GM13977 (cell line): ENCODE measurements at regions not wholly inside any gene's neighbourhood (a gene's known extent, or its start where the extent isn't known, plus 50 kb on each side); places are given as distances from the start of the nearest gene placed in this dataset.

Experiments used
- DNase-seq: peaks from one replicate; pipeline ENCODE4 v3.0.0; 2012; ENCODE audit warnings: low spot score
- CTCF ChIP-seq: IDR thresholded peaks from 2 replicates; pipeline ENCODE4 v1.5.1; 2012; ENCODE audit warnings: mild to moderate bottlenecking, control low read depth; ENCODE audit not compliant: insufficient read depth; ENCODE audit errors: extremely low read depth, missing control alignments
- in situ Hi-C: fragments of 300-500 bp; cut with MboI; formaldehyde crosslinking; loops from one replicate; pipeline ENCODE4 v1.12.0; 2022; ENCODE audit warnings: low sequenced_read_pairs, low pct_unique_long_range_greater_than_20kb, mixed read lengths, inconsistent platforms; ENCODE audit not compliant: unreplicated experiment

GRCh38 chr20:12063106-12063684, 145.5 kb downstream of the BTBD3 start:
- in situ Hi-C loops: no loop called here
- TF ChIP-seq CTCF: no peak
- no peak for DNase-seq

- no peak for TF ChIP-seq CTCF
- in situ Hi-C loops: no loop called here
- DNase-seq: no peak
Measured at GRCh38 chr20:12064540-12064939, 146.8 kb downstream of the BTBD3 start.

DNA sequence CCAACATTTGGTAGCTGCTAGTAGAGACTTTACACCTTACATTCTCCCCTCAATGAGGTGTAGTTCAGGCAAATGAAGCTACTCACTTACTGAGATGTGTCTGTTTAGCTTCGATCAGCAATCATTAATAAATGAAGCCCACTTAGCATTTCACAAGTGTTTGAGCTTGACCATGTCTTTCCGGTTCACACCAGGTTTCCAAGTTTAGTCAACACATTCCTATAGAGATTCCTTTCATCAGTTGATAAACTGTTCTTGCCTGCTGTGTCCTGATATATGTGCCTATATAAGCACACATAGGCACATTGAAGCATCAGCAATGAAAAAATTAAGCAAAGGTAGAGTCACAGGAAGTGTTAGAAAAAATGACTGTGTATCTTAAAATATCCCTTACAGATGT, 150.0 kb downstream of the BTBD3 start:
- in situ Hi-C loops: no loop called here
- no peak for DNase-seq
- TF ChIP-seq CTCF: no peak

DNA sequence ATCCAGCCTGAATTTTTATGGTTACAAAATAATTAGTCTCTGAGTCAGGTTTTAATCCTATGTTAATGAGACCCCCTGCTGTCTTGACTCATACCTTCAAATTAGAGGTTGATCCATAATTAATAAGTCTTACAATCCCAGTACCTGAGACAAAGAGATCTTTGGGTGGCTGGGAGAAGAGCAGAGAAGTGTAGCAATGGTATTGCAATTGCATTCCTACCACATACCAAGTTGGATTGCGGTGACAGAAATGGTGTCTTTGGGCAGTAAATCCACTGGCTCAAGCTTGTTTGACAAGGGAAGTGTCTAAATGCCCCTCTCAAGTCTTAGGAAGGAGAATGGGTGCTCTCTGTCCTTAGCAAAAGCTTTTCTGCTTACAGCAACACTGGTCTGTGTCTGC, 150.4 kb downstream of the BTBD3 start:
- no peak for TF ChIP-seq CTCF
- no peak for DNase-seq
- in situ Hi-C loops: no loop called here

DNA sequence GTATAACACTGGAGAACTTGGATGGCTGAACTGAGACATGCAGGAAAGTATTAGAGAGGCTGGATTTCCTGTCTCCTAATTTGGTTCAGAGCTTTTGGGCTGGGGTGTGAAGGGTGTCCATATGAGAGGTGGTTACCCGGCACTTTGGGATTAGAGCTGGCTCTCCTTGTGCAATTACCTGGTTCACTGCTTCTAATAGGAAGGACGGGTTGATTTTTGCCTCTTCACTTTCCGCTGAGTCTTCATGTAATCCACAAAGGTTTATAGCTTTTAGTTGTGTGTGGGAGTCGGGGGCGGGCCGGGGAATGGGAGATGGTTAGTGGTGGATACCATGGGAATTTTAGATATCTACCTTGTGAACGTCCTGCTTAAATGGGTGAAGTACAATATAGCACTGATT, 151.5 kb downstream of the BTBD3 start:
- in situ Hi-C loops: no loop called here
- DNase-seq: no peak
- no peak for TF ChIP-seq CTCF

GRCh38 chr20:12072221-12072953, 154.7 kb downstream of the BTBD3 start:
- no peak for DNase-seq
- in situ Hi-C loops: no loop called here
- TF ChIP-seq CTCF: no peak
